ENCODE measurements at regions not wholly inside any gene's neighbourhood (a gene's known extent, or its start where the extent isn't known, plus 50 kb on each side); places are given as distances from the start of the nearest gene placed in this dataset.
"Not testable (repeated sequence)": the region's sequence is repeated elsewhere in the genome, so short reads cannot be mapped to it uniquely, and the experiment has no call there.

DNA sequence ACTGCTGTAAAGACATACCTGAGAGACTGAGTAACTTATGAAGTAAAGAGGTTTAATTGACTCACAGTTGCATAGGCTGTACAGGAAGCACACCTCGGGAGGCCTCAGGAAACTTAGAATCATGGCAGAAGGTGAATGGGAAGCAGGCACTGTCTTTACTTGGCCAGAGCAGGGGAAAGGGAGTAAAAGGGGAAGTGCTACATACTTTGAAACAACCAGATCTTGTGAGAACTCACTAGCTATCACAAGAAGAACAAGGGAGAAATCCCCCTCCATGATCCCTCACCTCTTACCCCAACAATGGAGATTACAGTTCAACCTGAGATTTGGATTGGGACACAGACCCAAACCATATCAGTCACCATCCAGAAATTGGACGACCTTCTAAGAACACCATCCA lies 1285.8 kb upstream of the CDH9 start:
- no peak overlapping the region for H3K27ac ChIP-seq
- TF ChIP-seq, protein P1, sequence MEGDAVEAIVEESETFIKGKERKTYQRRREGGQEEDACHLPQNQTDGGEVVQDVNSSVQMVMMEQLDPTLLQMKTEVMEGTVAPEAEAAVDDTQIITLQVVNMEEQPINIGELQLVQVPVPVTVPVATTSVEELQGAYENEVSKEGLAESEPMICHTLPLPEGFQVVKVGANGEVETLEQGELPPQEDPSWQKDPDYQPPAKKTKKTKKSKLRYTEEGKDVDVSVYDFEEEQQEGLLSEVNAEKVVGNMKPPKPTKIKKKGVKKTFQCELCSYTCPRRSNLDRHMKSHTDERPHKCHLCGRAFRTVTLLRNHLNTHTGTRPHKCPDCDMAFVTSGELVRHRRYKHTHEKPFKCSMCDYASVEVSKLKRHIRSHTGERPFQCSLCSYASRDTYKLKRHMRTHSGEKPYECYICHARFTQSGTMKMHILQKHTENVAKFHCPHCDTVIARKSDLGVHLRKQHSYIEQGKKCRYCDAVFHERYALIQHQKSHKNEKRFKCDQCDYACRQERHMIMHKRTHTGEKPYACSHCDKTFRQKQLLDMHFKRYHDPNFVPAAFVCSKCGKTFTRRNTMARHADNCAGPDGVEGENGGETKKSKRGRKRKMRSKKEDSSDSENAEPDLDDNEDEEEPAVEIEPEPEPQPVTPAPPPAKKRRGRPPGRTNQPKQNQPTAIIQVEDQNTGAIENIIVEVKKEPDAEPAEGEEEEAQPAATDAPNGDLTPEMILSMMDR (IDR thresholded peaks at IDR 0.05): no peak
- no peak for TF ChIP-seq ZFX (IDR thresholded peaks at IDR 0.05; ENCODE audit: borderline replicate concordance)

DNA sequence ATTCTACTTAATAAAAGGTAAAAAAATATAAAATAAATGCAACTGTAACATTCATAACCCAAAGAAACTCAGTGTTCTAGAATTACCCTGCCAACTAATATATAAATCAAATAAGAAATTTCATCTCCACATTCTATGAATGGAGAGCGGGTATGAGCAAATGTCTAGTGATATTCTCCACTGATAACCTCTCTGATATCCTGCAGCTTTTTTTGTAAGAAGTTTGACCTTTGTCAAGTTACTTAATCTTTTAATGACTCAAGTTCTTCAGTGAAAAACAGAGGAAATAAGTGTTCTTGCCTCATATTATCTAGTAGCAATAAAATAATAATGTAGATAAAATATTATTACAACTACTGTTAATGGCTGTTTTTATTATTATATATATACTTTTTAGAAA lies 1275.6 kb upstream of the CDH9 start:
- TF ChIP-seq, protein P1 (IDR thresholded peaks at IDR 0.05): no peak
- no peak for TF ChIP-seq ZFX (IDR thresholded peaks at IDR 0.05; ENCODE audit: borderline replicate concordance)
- H3K27ac ChIP-seq: no peak overlapping the region

DNA sequence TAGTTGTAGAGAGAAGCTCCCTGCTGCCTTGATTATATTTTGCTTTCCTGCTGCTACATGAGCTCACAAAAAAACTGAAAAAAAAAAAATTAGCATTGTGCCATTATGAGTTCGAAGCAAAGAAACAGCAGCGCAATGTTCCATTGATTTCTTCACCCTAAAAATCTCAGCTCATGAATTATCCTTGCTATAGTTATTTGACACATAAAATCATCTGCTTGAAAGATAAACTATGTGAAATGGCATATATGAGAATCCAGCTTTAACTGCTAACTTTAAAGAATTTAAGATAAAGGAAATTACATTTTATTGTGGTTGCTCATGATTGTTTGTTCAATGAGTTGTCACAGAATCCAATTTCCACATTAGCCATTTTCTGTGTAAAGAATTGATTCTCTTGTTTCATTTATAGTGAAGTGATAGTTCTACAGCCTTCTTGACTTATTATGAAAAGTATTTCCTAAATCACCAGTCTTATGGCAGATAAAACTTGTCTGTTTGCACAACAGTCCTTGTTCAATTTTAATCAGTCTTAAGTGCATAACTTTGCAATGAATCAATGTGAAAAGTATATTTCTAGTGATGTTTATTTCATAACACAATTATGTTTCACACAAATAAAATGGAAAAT lies 1275.0 kb upstream of the CDH9 start:
- TF ChIP-seq, protein P1 (IDR thresholded peaks at IDR 0.05): no peak
- no peak for TF ChIP-seq ZFX (IDR thresholded peaks at IDR 0.05; ENCODE audit: borderline replicate concordance)
- no peak overlapping the region for H3K27ac ChIP-seq

DNA sequence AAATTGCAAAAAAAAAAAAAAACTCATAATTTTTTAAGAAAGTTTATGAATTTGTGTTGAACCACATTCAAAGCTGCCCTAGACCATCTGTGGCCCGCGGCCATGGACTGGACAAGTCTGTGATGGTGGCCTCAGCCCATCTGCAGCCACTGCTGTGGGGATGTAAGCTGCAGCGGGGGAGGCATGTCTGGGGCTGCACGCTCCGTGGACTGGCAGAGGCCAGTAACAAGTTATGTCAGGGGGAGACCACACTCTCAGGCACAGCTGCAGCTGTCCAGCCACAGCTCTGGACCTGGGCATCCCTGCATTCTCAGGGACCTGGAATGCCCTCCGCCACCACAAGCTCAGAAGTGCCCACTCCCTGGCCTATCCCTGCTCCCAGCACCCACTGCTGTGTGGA lies 1272.3 kb upstream of the CDH9 start:
- TF ChIP-seq, protein P1 (IDR thresholded peaks at IDR 0.05): no peak
- no peak for TF ChIP-seq ZFX (IDR thresholded peaks at IDR 0.05; ENCODE audit: borderline replicate concordance)
- no peak overlapping the region for H3K27ac ChIP-seq

DNA sequence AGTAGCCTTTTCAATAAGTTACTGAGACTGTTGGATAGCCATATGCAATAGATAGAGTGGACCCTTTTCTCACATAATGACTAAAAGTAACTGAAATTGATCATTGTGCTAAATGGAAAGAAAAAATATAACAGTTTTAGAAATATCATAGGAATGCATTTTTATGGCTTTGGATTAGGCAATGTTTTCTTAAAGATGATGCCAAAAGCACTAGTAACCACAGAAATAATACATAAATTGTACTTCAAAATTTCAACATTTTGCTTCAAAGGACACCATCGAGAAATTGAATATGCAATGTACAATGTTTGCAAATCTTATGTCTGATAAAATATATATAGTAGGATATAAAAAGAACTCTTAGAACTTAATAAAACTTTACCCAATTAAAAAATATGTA lies 1267.5 kb upstream of the CDH9 start:
- no peak overlapping the region for H3K27ac ChIP-seq
- TF ChIP-seq ZFX (IDR thresholded peaks at IDR 0.05; ENCODE audit: borderline replicate concordance): no peak
- TF ChIP-seq, protein P1 (IDR thresholded peaks at IDR 0.05): no peak

DNA sequence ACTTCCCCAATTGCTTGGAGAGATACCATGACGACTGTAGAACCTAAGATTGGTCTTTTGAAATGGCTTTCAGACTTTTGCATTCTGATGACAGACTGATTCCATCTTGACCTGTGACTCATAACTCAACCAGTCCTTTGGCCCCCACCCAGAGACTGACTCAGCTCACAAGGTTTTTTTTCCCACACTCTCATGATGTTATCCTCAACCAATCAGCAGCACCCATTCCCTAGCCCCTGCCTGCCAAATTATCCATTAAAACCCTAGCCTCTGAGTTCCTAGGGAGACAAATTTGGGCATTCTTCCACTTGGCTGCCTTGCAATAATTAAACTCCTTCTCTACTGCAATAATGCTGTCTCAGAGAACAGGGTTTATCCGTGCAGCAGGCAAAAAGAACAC lies 1263.3 kb upstream of the CDH9 start:
- TF ChIP-seq ZFX (IDR thresholded peaks at IDR 0.05; ENCODE audit: borderline replicate concordance): no peak
- TF ChIP-seq, protein P1 (IDR thresholded peaks at IDR 0.05): no peak
- no peak overlapping the region for H3K27ac ChIP-seq

DNA sequence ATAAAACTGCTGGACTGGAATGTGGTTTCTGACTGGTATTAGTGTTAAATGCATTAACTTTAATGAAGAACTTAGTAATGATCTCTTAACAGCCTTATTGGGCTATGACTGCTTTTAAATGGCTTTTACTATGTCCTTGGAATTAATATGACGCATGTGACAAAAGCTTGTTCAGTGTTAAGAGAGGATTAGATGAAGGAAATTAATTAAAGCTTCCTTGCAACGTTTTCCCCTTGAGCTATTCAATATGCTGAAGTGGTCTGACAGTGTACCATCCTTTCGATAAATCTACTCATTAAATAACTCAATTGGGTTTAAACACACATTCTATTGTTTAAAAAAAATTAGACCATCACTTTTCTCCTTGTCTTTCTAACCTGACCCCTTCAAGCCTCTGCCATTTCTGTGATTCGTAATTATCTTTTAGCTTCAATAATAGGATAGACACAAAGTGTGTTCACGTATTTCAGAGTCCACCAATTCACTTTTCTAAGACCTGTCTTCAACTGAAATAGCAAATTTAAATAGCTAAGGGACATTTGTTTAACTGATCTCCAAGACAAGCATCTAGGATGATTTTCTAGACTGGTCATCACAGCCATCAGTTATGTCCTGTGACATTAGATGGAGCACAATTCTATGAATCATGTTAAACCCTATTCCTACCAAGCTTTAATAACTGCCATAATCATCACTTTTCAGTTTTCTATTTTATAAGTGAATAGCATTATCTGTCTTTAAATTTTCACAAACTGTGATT lies 1258.0 kb upstream of the CDH9 start:
- H3K27ac ChIP-seq: no peak overlapping the region
- TF ChIP-seq, protein P1 (IDR thresholded peaks at IDR 0.05): no peak
- no peak for TF ChIP-seq ZFX (IDR thresholded peaks at IDR 0.05; ENCODE audit: borderline replicate concordance)

DNA sequence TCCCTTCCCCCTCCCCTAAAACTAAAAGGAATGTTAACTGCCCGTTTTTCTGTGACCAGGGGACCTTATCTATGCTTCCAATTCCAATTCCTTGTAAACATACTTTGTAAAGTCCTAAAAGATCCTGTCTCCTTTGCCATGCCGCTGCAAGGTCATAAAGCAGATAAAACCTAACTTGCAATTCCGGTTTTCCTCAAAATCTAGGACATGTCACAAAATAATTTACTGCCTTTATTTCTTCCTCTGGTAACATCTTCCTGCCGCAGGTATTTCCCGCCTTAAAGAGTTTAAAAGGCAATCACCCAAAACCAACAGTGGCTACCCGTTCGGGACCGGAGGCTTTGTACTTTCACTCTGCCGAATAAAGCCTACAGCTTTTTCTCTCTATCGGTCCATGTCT lies 1248.6 kb upstream of the CDH9 start:
- H3K27ac ChIP-seq: not testable (repeated sequence)
